Nephron progenitor cell (in vitro differentiated cells): ENCODE measurements at regions not wholly inside any gene's neighbourhood (a gene's known extent, or its start where the extent isn't known, plus 50 kb on each side); places are given as distances from the start of the nearest gene placed in this dataset.
A peak's percentile ranks its signal among the peaks of the same experiment; 100 is the strongest.

Source experiments
- DNase-seq: peaks from one replicate; pipeline ENCODE4 v3.0.0; 2021
- H3K27ac Mint-ChIP-seq: 2 replicates; pipeline ENCODE4 v1.8.0; 2021; ENCODE audit warnings: mild to moderate bottlenecking, moderate library complexity, mixed read lengths
- H3K27me3 Mint-ChIP-seq: 2 replicates; pipeline ENCODE4 v1.8.0; 2021; ENCODE audit warnings: mild to moderate bottlenecking, low read depth, mixed read lengths; ENCODE audit not compliant: poor library complexity
- H3K36me3 Mint-ChIP-seq: 2 replicates; pipeline ENCODE4 v1.8.0; 2021; ENCODE audit warnings: low read depth, mixed read lengths
- H3K4me1 Mint-ChIP-seq: 2 replicates; pipeline ENCODE4 v1.8.0; 2021; ENCODE audit warnings: mixed read lengths
- H3K4me3 Mint-ChIP-seq: 2 replicates; pipeline ENCODE4 v1.8.0; 2021; ENCODE audit warnings: mild to moderate bottlenecking, moderate library complexity, mixed read lengths
- H3K9me3 Mint-ChIP-seq: 2 replicates; pipeline ENCODE4 v1.8.0; 2021; ENCODE audit warnings: mild to moderate bottlenecking, moderate library complexity, mixed read lengths
- CTCF ChIP-seq: fragments of 200-600 bp; sonication (generic); IDR thresholded peaks from 2 replicates; pipeline ENCODE4 v1.5.0; 2021; ENCODE audit warnings: antibody characterized with exemption

DNA sequence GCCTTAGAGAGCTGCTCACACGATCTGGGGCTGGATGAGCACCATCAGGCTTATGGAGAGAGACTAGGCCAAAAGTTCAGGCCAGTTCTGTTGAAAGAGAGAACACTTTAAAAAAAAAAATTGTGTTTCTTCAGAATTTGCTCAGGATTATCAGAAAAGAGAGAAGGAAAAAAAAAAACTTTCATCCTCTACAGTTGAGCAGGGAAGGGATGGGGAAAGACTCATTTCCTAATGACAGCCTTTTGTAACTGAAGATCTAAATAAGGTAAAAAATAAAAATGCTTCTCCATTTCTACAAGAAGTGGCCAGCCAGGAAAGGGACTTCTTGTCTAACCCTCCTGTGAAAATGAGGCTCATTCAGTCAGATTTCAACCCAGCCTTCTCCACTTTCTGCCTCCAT, 134.8 kb downstream of the LY86 start:
- Mint-ChIP-seq H3K27me3 (peaks cover 6% of the 10 kb centered on the region), H3K36me3 (no peaks in the 10 kb centered on the region), H3K4me1 (peaks cover 60% of the 10 kb centered on the region), H3K4me3 (no peak overlapping the region), H3K9me3 (no peaks in the 10 kb centered on the region), H3K27ac (peak overlapping the region; percentile 57)
- TF ChIP-seq CTCF = no peak
- DNase-seq = no peak

- Mint-ChIP-seq H3K4me3 (peak overlapping the region; percentile 65), H3K9me3 (no peaks in the 10 kb centered on the region), H3K27me3 (peaks cover 3% of the 10 kb centered on the region), H3K4me1 (peaks cover 67% of the 10 kb centered on the region), H3K36me3 (no peaks in the 10 kb centered on the region), H3K27ac (peak overlapping the region; percentile 90)
- no peak for DNase-seq
- TF ChIP-seq CTCF = no peak
Observed at GRCh38 chr6:6723921-6724538, 135.5 kb downstream of the LY86 start.

DNA sequence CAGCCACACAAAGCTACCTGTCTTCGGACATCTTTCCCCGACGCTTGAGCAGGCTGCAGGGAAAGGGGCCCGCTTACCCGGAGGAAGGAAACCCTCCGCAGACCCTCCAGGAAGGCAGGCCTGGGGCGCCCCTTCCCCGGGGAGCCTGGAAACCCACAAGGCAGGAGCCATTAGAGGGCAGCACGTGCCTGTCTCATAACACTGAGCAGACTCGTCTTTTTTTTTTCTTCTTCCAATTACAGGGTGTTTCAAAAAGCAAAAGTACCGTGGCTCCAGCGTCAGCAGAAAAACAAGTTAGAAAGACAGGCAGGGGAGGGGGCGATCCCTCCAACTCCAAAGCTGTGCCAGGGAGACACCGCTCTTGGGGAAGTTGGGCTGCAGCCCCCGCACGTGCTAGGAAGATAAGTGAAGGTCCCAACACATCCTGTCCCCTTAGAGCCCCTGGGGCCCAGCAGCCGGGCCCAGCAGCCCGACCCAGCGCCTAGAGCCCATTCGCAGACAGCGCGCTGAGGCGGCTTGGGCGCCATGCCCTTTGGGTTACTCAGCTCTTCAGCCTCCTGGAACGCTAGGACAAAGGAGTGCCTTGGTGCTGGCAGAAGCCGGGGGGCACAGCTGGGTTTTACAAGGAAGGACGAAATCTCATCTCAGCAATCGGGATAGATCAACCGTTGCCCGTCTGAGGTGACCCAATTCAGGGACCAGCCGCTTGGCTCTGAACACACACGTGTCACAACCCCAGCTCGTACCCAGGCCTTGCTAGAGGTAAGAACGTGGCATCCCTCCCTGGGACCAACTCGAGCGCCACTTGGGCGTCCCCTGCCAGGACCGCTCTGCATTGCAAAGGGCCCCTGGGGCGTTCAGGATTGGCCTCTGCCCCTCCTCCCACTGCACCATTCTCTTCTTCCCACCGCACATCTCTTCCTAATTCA, 136.3 kb downstream of the LY86 start:
- Mint-ChIP-seq H3K4me1 (peaks cover 74% of the 10 kb centered on the region), H3K27me3 (peaks cover 3% of the 10 kb centered on the region), H3K27ac (peak overlapping the region; percentile 90), H3K36me3 (no peaks in the 10 kb centered on the region), H3K4me3 (peak overlapping the region; percentile 65), H3K9me3 (no peaks in the 10 kb centered on the region)
- peak; percentile 55 for TF ChIP-seq CTCF
- DNase-seq = peak; percentile 77

DNA sequence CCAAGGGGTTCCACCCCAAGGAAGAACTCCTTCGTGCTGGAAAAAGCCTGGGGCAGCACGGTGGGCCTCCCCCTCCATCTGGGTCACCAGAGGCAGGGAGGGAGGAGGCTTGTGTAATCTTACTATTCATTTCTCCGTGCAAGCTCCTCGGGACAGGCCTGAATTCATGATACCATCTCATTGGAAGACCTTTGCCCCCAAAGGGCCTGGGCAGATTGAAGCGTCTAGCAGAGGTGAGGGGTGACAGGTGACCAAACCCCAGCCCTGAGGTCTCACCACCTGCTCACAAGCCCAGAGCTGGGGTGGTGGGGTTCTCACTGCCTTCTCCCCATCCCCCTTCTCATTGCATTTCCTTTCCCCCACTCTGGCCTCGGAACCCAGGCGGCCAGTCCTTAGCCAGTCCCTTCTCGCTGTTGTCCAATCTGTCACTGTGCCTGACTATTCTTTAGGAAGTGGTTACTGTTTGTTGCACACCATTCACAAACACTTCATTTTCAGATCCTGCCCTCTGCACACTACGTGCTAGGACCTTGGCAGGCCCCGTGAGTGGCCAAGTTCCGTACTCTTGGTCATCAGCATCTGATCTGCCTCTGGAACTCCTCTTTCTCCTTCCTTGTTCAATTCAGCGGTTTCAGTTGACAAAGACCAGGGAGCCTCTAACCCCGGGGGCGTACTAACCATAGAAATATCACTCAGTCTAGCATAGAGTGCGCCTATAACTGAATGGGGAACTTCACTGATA, 137.1 kb downstream of the LY86 start:
- H3K27ac Mint-ChIP-seq = no peak overlapping the region
- no peak for TF ChIP-seq CTCF
- peak overlapping the region; percentile 53 for H3K4me3 Mint-ChIP-seq
- H3K36me3 Mint-ChIP-seq = no peaks in the 10 kb centered on the region
- no peak for DNase-seq
- H3K4me1 Mint-ChIP-seq = peaks cover 73% of the 10 kb centered on the region
- H3K27me3 Mint-ChIP-seq = peaks cover 3% of the 10 kb centered on the region
- H3K9me3 Mint-ChIP-seq = no peaks in the 10 kb centered on the region

- H3K9me3 Mint-ChIP-seq = no peaks in the 10 kb centered on the region
- no peaks in the 10 kb centered on the region for H3K36me3 Mint-ChIP-seq
- H3K4me3 Mint-ChIP-seq = no peak overlapping the region
- no peak for TF ChIP-seq CTCF
- no peak overlapping the region for H3K27ac Mint-ChIP-seq
- peaks cover 3% of the 10 kb centered on the region for H3K27me3 Mint-ChIP-seq
- peaks cover 57% of the 10 kb centered on the region for H3K4me1 Mint-ChIP-seq
- peak; percentile 29 for DNase-seq
Observed at GRCh38 chr6:6728169-6728941, 139.8 kb downstream of the LY86 start.
